GM12878 (cell line): ENCODE measurements at regions not wholly inside any gene's neighbourhood (a gene's known extent, or its start where the extent isn't known, plus 50 kb on each side); places are given as distances from the start of the nearest gene placed in this dataset.

Source experiments
- ATAC-seq: fragments of 200-7000 bp; cut with Tn5 transposase; 3 replicates; pipeline ENCODE4 v1.9.1; 2020; ENCODE audit warnings: mild to moderate bottlenecking, moderate library complexity
- BruUV-seq: library from RNA; stranded (reverse); fragments of 400-500 nt; replicated peaks from 2 replicates; lab custom pipeline; 2021; lab: Mats Ljungman, UMichigan
- CTCF ChIA-PET: fragments of 300-600 bp; sonication (Branson Sonifier 250); formaldehyde crosslinking; extraction: SDS; loops from one replicate; lab custom pipeline; 2021; ENCODE audit warnings: inconsistent platforms; lab: Yijun Ruan, JAX
- POLR2A ChIA-PET: fragments of 350-600 bp; formaldehyde crosslinking; extraction: SDS; loops from one replicate; lab custom pipeline; 2021; ENCODE audit warnings: inconsistent platforms; lab: Charles Lee
- RAD21 ChIA-PET: fragments of 300-600 bp; sonication (Branson Sonifier 250); formaldehyde crosslinking; loops from one replicate; lab custom pipeline; 2023; ENCODE audit warnings: antibody characterized with exemption; ENCODE audit not compliant: unreplicated experiment; lab: Charles Lee
- SMC1A ChIA-PET: fragments of 300-600 bp; sonication (Branson Sonifier 250); formaldehyde crosslinking; loops from one replicate; lab custom pipeline; 2023; ENCODE audit not compliant: unreplicated experiment, uncharacterized antibody; lab: Charles Lee
- DNase-seq: peaks from one replicate; pipeline ENCODE4 v3.0.0-alpha.2; 2011; ENCODE audit warnings: low read depth, low spot score
- FAIRE-seq: peaks from 3 replicates; lab custom pipeline; 2011; peaks lifted over from hg19 to GRCh38; lab: Jason Lieb, UNC
- H2AFZ ChIP-seq: 2 replicates; pipeline ENCODE4 v1.6.0; 2011; ENCODE audit warnings: low read depth, low read length, control low read depth; ENCODE audit not compliant: control insufficient read depth
- H3K27ac ChIP-seq: 2 replicates; pipeline ENCODE4 v1.5.1; 2011; ENCODE audit warnings: control low read depth; ENCODE audit not compliant: control insufficient read depth, insufficient read depth
- H3K27me3 ChIP-seq, 2 experiments: replicated peaks in 1 of 2; 2 replicates each; pipeline versions ENCODE4 v1.6.0 to v1.6.1; 2011; ENCODE audit warnings: low read length in 1 of 2; ENCODE audit not compliant: control insufficient read depth in 2 of 2, insufficient read depth in 2 of 2
- H3K36me3 ChIP-seq, 2 experiments: 2 replicates each; pipeline ENCODE4 v1.5.1; 2011; ENCODE audit warnings: low read length in 1 of 2; ENCODE audit not compliant: control insufficient read depth in 2 of 2, insufficient read depth in 2 of 2
- H3K4me1 ChIP-seq: 2 replicates; pipeline ENCODE4 v1.6.1; 2011; ENCODE audit warnings: mild to moderate bottlenecking, low read length, moderate library complexity, mixed read lengths; ENCODE audit not compliant: control insufficient read depth, insufficient read depth
- H3K4me2 ChIP-seq: 2 replicates; pipeline ENCODE4 v1.6.0; 2011; ENCODE audit warnings: control low read depth; ENCODE audit not compliant: control insufficient read depth, insufficient read depth
- H3K4me3 ChIP-seq: fragments of 200-600 bp; sonication (generic); 2 replicates; pipeline ENCODE4 v1.5.1; 2016
- H3K79me2 ChIP-seq: 2 replicates; pipeline ENCODE4 v1.6.0; 2011; ENCODE audit warnings: low read length; ENCODE audit not compliant: control insufficient read depth, insufficient read depth
- H3K9ac ChIP-seq: 2 replicates; pipeline ENCODE4 v1.8.0; 2011; ENCODE audit warnings: low read length, control low read depth, mixed read lengths; ENCODE audit not compliant: control insufficient read depth, insufficient read depth
- H3K9me3 ChIP-seq: replicated peaks from 3 replicates; pipeline ENCODE4 v1.5.1; 2011; ENCODE audit warnings: mild to moderate bottlenecking, low read length; ENCODE audit not compliant: control insufficient read depth, insufficient read depth
- H4K20me1 ChIP-seq: 2 replicates; pipeline ENCODE4 v1.6.0; 2011; ENCODE audit not compliant: control insufficient read depth, insufficient read depth
- CHD4 ChIP-seq: fragments of 200-600 bp; sonication (generic); IDR thresholded peaks from 2 replicates; pipeline ENCODE4 v1.6.1; 2016; ENCODE audit warnings: mild to moderate bottlenecking
- CUX1 ChIP-seq: IDR thresholded peaks from 2 replicates; pipeline ENCODE4 v1.6.1; 2012; ENCODE audit warnings: improper control_type of control experiment, low read depth, low read length; ENCODE audit not compliant: insufficient replicate concordance
- EZH2 ChIP-seq: IDR thresholded peaks from 2 replicates; pipeline ENCODE4 v1.6.1; 2012; ENCODE audit warnings: low read depth, mild to moderate bottlenecking, control low read depth, inconsistent platforms, low read length, borderline replicate concordance; ENCODE audit not compliant: control insufficient read depth
- IKZF2 ChIP-seq, 2 experiments: fragments of 450-650 bp; IDR thresholded peaks; 2 replicates each; pipeline ENCODE4 v1.6.1; 2017; ENCODE audit warnings: mild to moderate bottlenecking in 2 of 2, moderate library complexity in 2 of 2
- IRF3 ChIP-seq: fragments of 450-650 bp; IDR thresholded peaks from 2 replicates; pipeline ENCODE4 v1.6.1; 2014; ENCODE audit warnings: mild to moderate bottlenecking
- MTA3 ChIP-seq: IDR thresholded peaks from 2 replicates; pipeline ENCODE4 v1.6.1; 2012; ENCODE audit warnings: low read length, inconsistent platforms, borderline replicate concordance
- NFIC ChIP-seq: IDR thresholded peaks from 2 replicates; pipeline ENCODE4 v1.6.1; 2012; ENCODE audit warnings: low read depth, mild to moderate bottlenecking, inconsistent platforms, low read length, moderate library complexity
- NFXL1 ChIP-seq: fragments of 450-650 bp; IDR thresholded peaks from 2 replicates; pipeline ENCODE4 v1.6.1; 2017; ENCODE audit warnings: antibody characterized with exemption, mild to moderate bottlenecking, borderline replicate concordance
- NR2F1 ChIP-seq: fragments of 450-650 bp; conservative IDR thresholded peaks from 2 replicates; pipeline ENCODE4 v1.6.1; 2017; ENCODE audit warnings: mild to moderate bottlenecking
- PBX3 ChIP-seq: IDR thresholded peaks from 2 replicates; pipeline ENCODE4 v1.6.1; 2011; ENCODE audit warnings: mild to moderate bottlenecking, low read depth, low read length, moderate library complexity; ENCODE audit not compliant: insufficient replicate concordance
- TCF7 ChIP-seq: IDR thresholded peaks from 2 replicates; pipeline ENCODE4 v1.6.1; 2014; ENCODE audit warnings: antibody characterized with exemption, borderline replicate concordance
- WGBS: methylation state at CpG from one replicate; pipeline ENCODE4 v1.1.6; 2016; ENCODE audit warnings: low lambda C conversion rate; ENCODE audit not compliant: insufficient replicate concordance, insufficient coverage; ENCODE audit errors: missing lambda C conversion rate; 5-methylcytosine and 5-hydroxymethylcytosine counted together
- in situ Hi-C: fragments of 300-500 bp; cut with MboI; formaldehyde crosslinking; loops from 9 replicates; pipeline ENCODE4 v1.14.3; 2018; ENCODE audit warnings: mixed read lengths
- intact Hi-C: fragments of 100-400 bp; cut with micrococcal nuclease; formaldehyde crosslinking; loops from one replicate; pipeline ENCODE4 v1.14.2; 2022; ENCODE audit not compliant: unreplicated experiment

GRCh38 chr2:204191574-204191973, 255.0 kb downstream of the ICOS start (continued):
- TF ChIP-seq CUX1 (no peak), TCF7 (no peak)

GRCh38 chr2:204195498-204195897, 258.9 kb downstream of the ICOS start:
- Histone ChIP-seq H3K27me3 (no peaks in the 10 kb centered on the region), H3K4me1 (no peaks in the 10 kb centered on the region), H4K20me1 (no peaks in the 10 kb centered on the region), H3K4me2 (no peak overlapping the region), H3K9me3 (no peaks in the 10 kb centered on the region), H3K36me3 (no peaks in the 10 kb centered on the region), H2AFZ (no peak overlapping the region), H3K4me3 (no peak overlapping the region), H3K79me2 (no peaks in the 10 kb centered on the region), H3K9ac (no peak overlapping the region), H3K27ac (no peak overlapping the region)
- in situ Hi-C loops (no loop called here), intact Hi-C loops (no loop called here)
- no peak for DNase-seq
- FAIRE-seq = no peak
- RAD21 ChIA-PET = no interaction called here
- POLR2A ChIA-PET = no interaction called here
- CTCF ChIA-PET = interaction anchor here (1.1 kb wide), 1 partner anchor 120 kb away, joined by 3 read pairs; no protein-coding TSS in a partner anchor
- no peak for TF ChIP-seq PBX3
- no peak for TF ChIP-seq MTA3
- TF ChIP-seq CHD4 = no peak
- TF ChIP-seq EZH2 = no peak
- no peak for TF ChIP-seq IRF3
- TF ChIP-seq IKZF2 (IDR thresholded peaks at IDR 0.05) = no peak
- TF ChIP-seq NFXL1 = no peak
- TF ChIP-seq NFIC = no peak
- TF ChIP-seq NR2F1 = no peak
- no peak for ATAC-seq
- WGBS = 4% methylated on average over 4 of the region's 4 CpGs
- SMC1A ChIA-PET = no interaction called here
- no TSS peak for BruUV-seq
